HG03439 (cell line): ENCODE measurements at regions not wholly inside any gene's neighbourhood (a gene's known extent, or its start where the extent isn't known, plus 50 kb on each side); places are given as distances from the start of the nearest gene placed in this dataset.

Source experiments
- ATAC-seq: cut with Tn5 transposase; IDR thresholded peaks from one replicate; pipeline ENCODE4 v1.9.1; 2021; ENCODE audit warnings: mild to moderate bottlenecking, moderate library complexity; ENCODE audit not compliant: unreplicated experiment

- ATAC-seq, result no peak
Observed at GRCh38 chr5:40288800-40289485, 390.8 kb upstream of the PTGER4 start.

GRCh38 chr5:40284863-40285262, 394.9 kb upstream of the PTGER4 start:
- ATAC-seq, result no peak

GRCh38 chr5:40278881-40279280, 400.8 kb upstream of the PTGER4 start:
- no peak for ATAC-seq

- peak; percentile 48 for ATAC-seq
Observed at GRCh38 chr5:40277161-40277906, 402.4 kb upstream of the PTGER4 start.

GRCh38 chr5:40276426-40277102, 403.2 kb upstream of the PTGER4 start:
- peak; percentile 2 for ATAC-seq

GRCh38 chr5:40274568-40274967, 405.1 kb upstream of the PTGER4 start:
- ATAC-seq, result no peak

- ATAC-seq, result no peak
Observed at GRCh38 chr5:40273936-40274335, 405.8 kb upstream of the PTGER4 start.

- no peak for ATAC-seq
Observed at GRCh38 chr5:40271476-40271875, 408.2 kb upstream of the PTGER4 start.

GRCh38 chr5:40270274-40270845, 409.4 kb upstream of the PTGER4 start:
- ATAC-seq, result no peak

- ATAC-seq, result no peak
Observed at GRCh38 chr5:40268088-40268487, 411.6 kb upstream of the PTGER4 start.

GRCh38 chr5:40266952-40267351, 412.8 kb upstream of the PTGER4 start:
- no peak for ATAC-seq

GRCh38 chr5:40261984-40262383, 417.7 kb upstream of the PTGER4 start:
- ATAC-seq, result no peak

- ATAC-seq, result no peak
Observed at GRCh38 chr5:40260361-40260760, 419.4 kb upstream of the PTGER4 start.

- no peak for ATAC-seq
Observed at GRCh38 chr5:40258222-40258621, 421.5 kb upstream of the PTGER4 start.

GRCh38 chr5:40240671-40241070, 439.0 kb upstream of the PTGER4 start:
- ATAC-seq, result no peak

- no peak for ATAC-seq
Observed at GRCh38 chr5:40240111-40240510, 439.6 kb upstream of the PTGER4 start.

- ATAC-seq, result no peak
Observed at GRCh38 chr5:40238066-40238745, 441.5 kb upstream of the PTGER4 start.

- ATAC-seq, result no peak
Observed at GRCh38 chr5:40235471-40236400, 444.0 kb upstream of the PTGER4 start.

GRCh38 chr5:40233268-40233667, 446.4 kb upstream of the PTGER4 start:
- ATAC-seq, result no peak

GRCh38 chr5:40227931-40228330, 451.8 kb upstream of the PTGER4 start:
- no peak for ATAC-seq
